Lower leg skin (tissue), 4 donors: ENCODE measurements at regions not wholly inside any gene's neighbourhood (a gene's known extent, or its start where the extent isn't known, plus 50 kb on each side); places are given as distances from the start of the nearest gene placed in this dataset.

Experiments used
- DNase-seq, 2 donors: peaks; one replicate each; pipeline ENCODE4 v3.0.0-alpha.2; 2019; ENCODE audit warnings: low spot score in 2 of 2
- H3K4me3 ChIP-seq: fragments of 200-600 bp; sonication (generic); 2 replicates; pipeline ENCODE4 v1.5.1; 2017; ENCODE audit warnings: mild to moderate bottlenecking, low read depth; ENCODE audit not compliant: poor library complexity, severe bottlenecking
- POLR2A ChIP-seq, 2 donors: fragments of 450-650 bp; IDR thresholded peaks; one replicate each; pipeline ENCODE4 v1.6.1; 2016 to 2017; ENCODE audit warnings: antibody characterized with exemption in 2 of 2, mild to moderate bottlenecking in 1 of 2, moderate library complexity in 1 of 2
- whole genome bisulfite sequencing, 2 donors: methylation state at CpG; one replicate each; pipeline ENCODE4 v1.1.5; 2018; 5-methylcytosine and 5-hydroxymethylcytosine counted together
- intact Hi-C: fragments of 100-400 bp; cut with DNase I; formaldehyde crosslinking; loops from one replicate; pipeline ENCODE4 v1.15.0; 2023; ENCODE audit warnings: low total_unique reads
- TF ChIP-seq, protein P1 (sequence below), 3 donors: fragments of 450-650 bp; IDR thresholded peaks; one replicate each; pipeline ENCODE4 v1.5.1; 2016; ENCODE audit warnings: antibody characterized with exemption in 3 of 3, mild to moderate bottlenecking in 3 of 3, moderate library complexity in 2 of 3

DNA sequence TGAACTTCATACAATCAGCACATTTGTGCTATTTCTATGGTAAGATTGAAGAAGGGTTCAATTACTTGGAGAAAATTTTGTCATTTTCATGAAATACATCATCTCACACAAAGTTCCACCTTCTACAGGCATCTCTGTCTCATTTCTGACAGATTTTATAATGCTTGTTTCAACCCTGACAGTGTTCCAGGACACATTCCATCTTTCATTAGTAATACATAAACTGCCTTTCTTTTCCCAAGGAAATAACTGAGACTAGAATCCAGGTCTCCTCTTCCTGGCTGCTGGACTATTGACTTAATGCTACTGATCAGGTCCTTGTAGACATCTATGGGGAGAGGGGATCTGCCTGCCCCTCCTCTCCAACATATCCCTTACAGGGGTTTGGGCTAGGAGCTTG lies 70.1 kb upstream of the PLPP4 start:
- no peak for DNase-seq
- intact Hi-C loops, result no loop called here
- no peak for TF ChIP-seq POLR2A (IDR thresholded peaks at IDR 0.05)
- TF ChIP-seq, protein P1, sequence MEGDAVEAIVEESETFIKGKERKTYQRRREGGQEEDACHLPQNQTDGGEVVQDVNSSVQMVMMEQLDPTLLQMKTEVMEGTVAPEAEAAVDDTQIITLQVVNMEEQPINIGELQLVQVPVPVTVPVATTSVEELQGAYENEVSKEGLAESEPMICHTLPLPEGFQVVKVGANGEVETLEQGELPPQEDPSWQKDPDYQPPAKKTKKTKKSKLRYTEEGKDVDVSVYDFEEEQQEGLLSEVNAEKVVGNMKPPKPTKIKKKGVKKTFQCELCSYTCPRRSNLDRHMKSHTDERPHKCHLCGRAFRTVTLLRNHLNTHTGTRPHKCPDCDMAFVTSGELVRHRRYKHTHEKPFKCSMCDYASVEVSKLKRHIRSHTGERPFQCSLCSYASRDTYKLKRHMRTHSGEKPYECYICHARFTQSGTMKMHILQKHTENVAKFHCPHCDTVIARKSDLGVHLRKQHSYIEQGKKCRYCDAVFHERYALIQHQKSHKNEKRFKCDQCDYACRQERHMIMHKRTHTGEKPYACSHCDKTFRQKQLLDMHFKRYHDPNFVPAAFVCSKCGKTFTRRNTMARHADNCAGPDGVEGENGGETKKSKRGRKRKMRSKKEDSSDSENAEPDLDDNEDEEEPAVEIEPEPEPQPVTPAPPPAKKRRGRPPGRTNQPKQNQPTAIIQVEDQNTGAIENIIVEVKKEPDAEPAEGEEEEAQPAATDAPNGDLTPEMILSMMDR (IDR thresholded peaks at IDR 0.05), result no peak
- H3K4me3 ChIP-seq, result no peak overlapping the region

GRCh38 chr10:120387326-120387725 lies 69.7 kb upstream of the PLPP4 start:
- intact Hi-C loops, result no loop called here
- no peak for DNase-seq
- no peak overlapping the region for H3K4me3 ChIP-seq
- WGBS, 2 donors, result 67 to 78% methylated on average over 2 of the region's 2 CpGs
- TF ChIP-seq, protein P1 (IDR thresholded peaks at IDR 0.05), result no peak
- no peak for TF ChIP-seq POLR2A (IDR thresholded peaks at IDR 0.05)

- intact Hi-C loops, result no loop called here
- TF ChIP-seq POLR2A (IDR thresholded peaks at IDR 0.05), result no peak
- TF ChIP-seq, protein P1 (IDR thresholded peaks at IDR 0.05), result no peak
- H3K4me3 ChIP-seq, result no peak overlapping the region
- 66 to 68% methylated on average over 4 of the region's 4 CpGs for WGBS, 2 donors
- no peak for DNase-seq
Observed at GRCh38 chr10:120392245-120392644, 64.8 kb upstream of the PLPP4 start.

GRCh38 chr10:120392671-120393079 lies 64.4 kb upstream of the PLPP4 start:
- H3K4me3 ChIP-seq, result no peak overlapping the region
- intact Hi-C loops, result no loop called here
- DNase-seq, result peak in 1 of 2 donors; percentile 52
- WGBS, 2 donors, result 43 to 49% methylated on average over 2 of the region's 2 CpGs
- TF ChIP-seq, protein P1 (IDR thresholded peaks at IDR 0.05), result no peak
- TF ChIP-seq POLR2A (IDR thresholded peaks at IDR 0.05), result no peak

- DNase-seq, result no peak
- intact Hi-C loops, result no loop called here
- H3K4me3 ChIP-seq, result no peak overlapping the region
- TF ChIP-seq POLR2A (IDR thresholded peaks at IDR 0.05), result no peak
- WGBS, 2 donors, result 88 to 100% methylated on average over 1 of the region's 1 CpG
Observed at GRCh38 chr10:120394446-120394845, 62.6 kb upstream of the PLPP4 start.

DNA sequence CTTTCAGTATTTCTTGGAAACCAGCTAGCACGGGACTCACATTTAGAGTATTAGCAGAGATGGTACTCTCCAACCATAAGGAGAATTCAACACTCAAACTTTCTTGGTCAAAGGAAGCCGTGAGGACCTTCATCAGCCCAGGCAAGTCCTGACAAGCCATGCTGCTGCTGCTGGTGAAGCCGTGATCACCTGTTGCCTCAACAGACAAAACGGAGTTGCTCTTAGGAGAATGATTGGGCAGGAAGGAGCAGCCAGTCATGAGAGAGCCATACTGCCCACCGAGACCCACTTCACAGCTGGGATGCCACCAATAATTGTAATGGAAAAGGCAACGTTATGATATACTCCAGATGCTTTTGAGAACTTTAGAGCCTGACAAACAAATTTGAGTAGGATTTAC lies 60.8 kb upstream of the PLPP4 start:
- intact Hi-C loops, result no loop called here

DNA sequence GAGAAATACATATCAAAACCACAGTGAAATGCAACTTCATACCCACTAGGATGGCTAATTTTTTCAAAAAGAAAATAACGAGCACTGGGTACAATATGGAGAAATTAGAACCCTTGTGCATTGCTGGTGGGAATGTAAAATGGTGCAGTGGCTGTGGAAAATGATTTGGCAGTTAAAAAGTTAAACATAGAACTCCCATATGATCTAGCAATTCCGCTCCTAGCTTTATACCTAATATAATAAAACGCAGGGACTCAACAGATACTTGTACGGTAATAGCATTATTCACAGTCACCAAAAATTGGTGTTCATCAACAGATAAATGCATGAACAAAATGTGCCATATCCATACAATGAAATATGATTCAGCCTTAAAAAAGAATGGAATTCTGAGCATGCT lies 58.8 kb upstream of the PLPP4 start:
- intact Hi-C loops, result no loop called here
- DNase-seq, result no peak
- WGBS, 2 donors, result 66 to 69% methylated on average over 4 of the region's 4 CpGs
- TF ChIP-seq, protein P1 (IDR thresholded peaks at IDR 0.05), result no peak
- TF ChIP-seq POLR2A (IDR thresholded peaks at IDR 0.05), result no peak
- no peak overlapping the region for H3K4me3 ChIP-seq

More for the DNA sequence above, 60.8 kb upstream of the PLPP4 start:
- WGBS, 2 donors, result 59 to 60% methylated on average over 6 of the region's 6 CpGs
- DNase-seq, result no peak
- H3K4me3 ChIP-seq, result no peak overlapping the region
- no peak for TF ChIP-seq POLR2A (IDR thresholded peaks at IDR 0.05)
